H1 (cell line): ENCODE measurements at regions not wholly inside any gene's neighbourhood (a gene's known extent, or its start where the extent isn't known, plus 50 kb on each side); places are given as distances from the start of the nearest gene placed in this dataset.

Experiments
- CEBPB ChIP-seq: IDR thresholded peaks from 2 replicates; pipeline ENCODE4 v1.6.1; 2012; ENCODE audit warnings: low read depth, low read length
- CHD7 ChIP-seq: fragments of 300-600 bp; sonication (generic); IDR thresholded peaks from 2 replicates; pipeline ENCODE4 v1.7.1; 2012; ENCODE audit warnings: low read length, moderate library complexity, mild to moderate bottlenecking, inconsistent platforms; ENCODE audit not compliant: insufficient replicate concordance
- KDM1A ChIP-seq: fragments of 200-600, 300-600 bp; sonication (generic); IDR thresholded peaks from 2 replicates; pipeline ENCODE4 v1.7.1; 2016; ENCODE audit warnings: mild to moderate bottlenecking, low read length, borderline replicate concordance
- SRF ChIP-seq: IDR thresholded peaks from 2 replicates; pipeline ENCODE4 v1.6.1; 2011; ENCODE audit warnings: mild to moderate bottlenecking, low read depth, low read length, moderate library complexity

- no peak for TF ChIP-seq CHD7
- no peak for TF ChIP-seq KDM1A
- TF ChIP-seq SRF: no peak
- no peak for TF ChIP-seq CEBPB
Measured at GRCh38 chr6:90463359-90463758, 123.5 kb downstream of the MAP3K7 start (continued).
